Osteocyte (in vitro differentiated cells): ENCODE measurements at regions not wholly inside any gene's neighbourhood (a gene's known extent, or its start where the extent isn't known, plus 50 kb on each side); places are given as distances from the start of the nearest gene placed in this dataset.
"Not testable (repeated sequence)": the region's sequence is repeated elsewhere in the genome, so short reads cannot be mapped to it uniquely, and the experiment has no call there.

Experiments
- DNase-seq: peaks from one replicate; pipeline ENCODE4 v3.0.0; 2021; ENCODE audit warnings: mixed read lengths; ENCODE audit not compliant: unreplicated experiment; ENCODE audit errors: extremely low spot score
- H3K27ac Mint-ChIP-seq: one replicate; pipeline ENCODE4 v1.8.0; 2021; ENCODE audit warnings: mild to moderate bottlenecking, mixed read lengths; ENCODE audit not compliant: unreplicated experiment
- H3K27me3 Mint-ChIP-seq: one replicate; pipeline ENCODE4 v1.8.0; 2021; ENCODE audit warnings: mixed read lengths; ENCODE audit not compliant: unreplicated experiment
- H3K36me3 Mint-ChIP-seq: one replicate; pipeline ENCODE4 v1.8.0; 2021; ENCODE audit warnings: mixed read lengths; ENCODE audit not compliant: unreplicated experiment
- H3K4me1 Mint-ChIP-seq: one replicate; pipeline ENCODE4 v1.8.0; 2021; ENCODE audit warnings: mixed read lengths; ENCODE audit not compliant: unreplicated experiment
- H3K4me3 Mint-ChIP-seq: one replicate; pipeline ENCODE4 v1.8.0; 2021; ENCODE audit warnings: mild to moderate bottlenecking, moderate library complexity, mixed read lengths; ENCODE audit not compliant: unreplicated experiment
- H3K9me3 Mint-ChIP-seq: one replicate; pipeline ENCODE4 v1.8.0; 2021; ENCODE audit warnings: mixed read lengths; ENCODE audit not compliant: unreplicated experiment
- TF ChIP-seq, protein P1 (sequence below): fragments of 200-600 bp; sonication (generic); IDR thresholded peaks from 2 replicates; pipeline ENCODE4 v1.5.0; 2021; ENCODE audit warnings: antibody characterized with exemption, mild to moderate bottlenecking, moderate library complexity

DNA sequence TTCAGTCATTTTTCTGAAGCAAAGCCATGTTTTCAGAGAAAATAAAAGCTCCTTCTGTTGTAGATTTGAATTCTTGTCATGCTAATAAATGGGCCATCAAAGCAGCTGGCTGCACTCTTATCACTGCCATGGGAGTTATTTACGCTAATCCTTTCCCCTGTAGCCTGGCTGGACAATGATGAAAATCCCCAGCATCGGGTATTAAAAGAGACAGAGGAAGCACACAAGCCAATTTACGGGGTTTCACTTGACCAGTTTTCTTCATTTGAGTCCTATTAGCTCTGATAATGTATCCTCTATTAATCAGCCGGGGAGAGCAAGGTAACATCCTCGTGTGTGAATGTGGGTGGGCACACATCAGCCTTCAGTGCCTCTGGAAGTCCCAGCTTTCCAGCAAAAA, 470.2 kb upstream of the API5 start:
- H3K36me3 Mint-ChIP-seq = no peaks in the 10 kb centered on the region
- TF ChIP-seq, protein P1, sequence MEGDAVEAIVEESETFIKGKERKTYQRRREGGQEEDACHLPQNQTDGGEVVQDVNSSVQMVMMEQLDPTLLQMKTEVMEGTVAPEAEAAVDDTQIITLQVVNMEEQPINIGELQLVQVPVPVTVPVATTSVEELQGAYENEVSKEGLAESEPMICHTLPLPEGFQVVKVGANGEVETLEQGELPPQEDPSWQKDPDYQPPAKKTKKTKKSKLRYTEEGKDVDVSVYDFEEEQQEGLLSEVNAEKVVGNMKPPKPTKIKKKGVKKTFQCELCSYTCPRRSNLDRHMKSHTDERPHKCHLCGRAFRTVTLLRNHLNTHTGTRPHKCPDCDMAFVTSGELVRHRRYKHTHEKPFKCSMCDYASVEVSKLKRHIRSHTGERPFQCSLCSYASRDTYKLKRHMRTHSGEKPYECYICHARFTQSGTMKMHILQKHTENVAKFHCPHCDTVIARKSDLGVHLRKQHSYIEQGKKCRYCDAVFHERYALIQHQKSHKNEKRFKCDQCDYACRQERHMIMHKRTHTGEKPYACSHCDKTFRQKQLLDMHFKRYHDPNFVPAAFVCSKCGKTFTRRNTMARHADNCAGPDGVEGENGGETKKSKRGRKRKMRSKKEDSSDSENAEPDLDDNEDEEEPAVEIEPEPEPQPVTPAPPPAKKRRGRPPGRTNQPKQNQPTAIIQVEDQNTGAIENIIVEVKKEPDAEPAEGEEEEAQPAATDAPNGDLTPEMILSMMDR = no peak
- H3K9me3 Mint-ChIP-seq = peaks cover 46% of the 10 kb centered on the region
- DNase-seq = no peak
- no peak overlapping the region for H3K27ac Mint-ChIP-seq
- no peaks in the 10 kb centered on the region for H3K27me3 Mint-ChIP-seq
- no peak overlapping the region for H3K4me3 Mint-ChIP-seq
- H3K4me1 Mint-ChIP-seq = no peaks in the 10 kb centered on the region

DNA sequence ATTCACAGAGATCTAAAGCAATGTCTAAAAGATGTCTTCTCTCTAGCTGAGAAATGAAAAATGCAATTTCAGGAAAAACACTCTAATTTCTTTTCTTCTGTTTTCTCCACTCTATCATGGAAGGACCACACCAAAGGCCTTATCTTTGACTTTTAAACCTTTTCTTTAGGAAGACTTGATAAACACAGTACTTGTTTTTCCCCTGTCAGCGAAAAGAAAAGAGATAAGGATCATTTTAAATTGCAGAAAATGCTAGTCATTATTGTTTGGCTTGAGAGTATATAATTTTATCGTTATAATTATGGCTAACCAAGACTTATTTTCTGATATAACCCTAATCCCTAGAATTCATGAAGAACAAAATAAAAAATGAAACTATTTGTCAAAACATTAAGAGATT, 462.4 kb upstream of the API5 start:
- Mint-ChIP-seq H3K4me1 (no peaks in the 10 kb centered on the region), H3K4me3 (no peak overlapping the region), H3K36me3 (no peaks in the 10 kb centered on the region), H3K27me3 (no peaks in the 10 kb centered on the region), H3K27ac (no peak overlapping the region), H3K9me3 (peaks cover 14% of the 10 kb centered on the region)
- DNase-seq = no peak
- TF ChIP-seq, protein P1 = no peak

- no peaks in the 10 kb centered on the region for H3K36me3 Mint-ChIP-seq
These were observed 454.5 kb upstream of the API5 start for GRCh38 chr11:42857344-42857743.

GRCh38 chr11:42870480-42870879, 441.3 kb upstream of the API5 start:
- Mint-ChIP-seq H3K4me3 (no peak overlapping the region), H3K9me3 (peaks cover 17% of the 10 kb centered on the region), H3K27ac (no peak overlapping the region), H3K27me3 (no peaks in the 10 kb centered on the region), H3K36me3 (no peaks in the 10 kb centered on the region), H3K4me1 (no peaks in the 10 kb centered on the region)
- TF ChIP-seq, protein P1 = no peak
- no peak for DNase-seq

More at GRCh38 chr11:42857344-42857743, 454.5 kb upstream of the API5 start:
- DNase-seq = no peak
- no peak overlapping the region for H3K4me3 Mint-ChIP-seq
- H3K27ac Mint-ChIP-seq = no peak overlapping the region
- no peaks in the 10 kb centered on the region for H3K4me1 Mint-ChIP-seq
- no peaks in the 10 kb centered on the region for H3K27me3 Mint-ChIP-seq
- TF ChIP-seq, protein P1 = no peak
- H3K9me3 Mint-ChIP-seq = peaks cover 6% of the 10 kb centered on the region

GRCh38 chr11:42873800-42874405, 437.9 kb upstream of the API5 start:
- H3K27ac Mint-ChIP-seq, H3K4me1 Mint-ChIP-seq, DNase-seq: not testable (repeated sequence)

DNA sequence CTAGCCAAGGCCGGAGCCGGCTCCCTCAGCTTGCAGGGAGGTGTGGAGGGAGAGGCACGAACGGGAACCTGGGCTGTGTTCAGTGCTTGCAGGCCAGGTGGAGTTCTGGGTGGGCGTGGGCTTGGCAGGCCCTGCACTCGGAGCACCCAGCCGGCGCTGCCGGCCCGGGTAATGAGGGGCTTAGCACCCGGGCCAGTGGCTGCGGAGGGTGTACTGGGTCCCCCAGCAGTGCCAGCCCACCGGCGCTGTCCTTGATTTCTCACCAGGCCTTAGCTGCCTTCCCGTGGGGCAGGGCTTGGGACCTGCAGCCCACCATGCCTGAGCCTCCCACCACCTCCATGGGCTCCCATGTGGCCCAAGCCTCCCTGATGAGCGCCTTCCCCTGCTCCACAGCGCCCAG, 430.5 kb upstream of the API5 start:
- H3K27ac Mint-ChIP-seq, H3K4me1 Mint-ChIP-seq, DNase-seq, H3K36me3 Mint-ChIP-seq, H3K4me3 Mint-ChIP-seq, H3K27me3 Mint-ChIP-seq: not testable (repeated sequence)
- H3K9me3 Mint-ChIP-seq = peaks cover 12% of the 10 kb centered on the region

More at GRCh38 chr11:42873800-42874405, 437.9 kb upstream of the API5 start:
- H3K9me3 Mint-ChIP-seq = peaks cover 17% of the 10 kb centered on the region
- H3K4me3 Mint-ChIP-seq, H3K27me3 Mint-ChIP-seq, H3K36me3 Mint-ChIP-seq: not testable (repeated sequence)
